Forelimb muscle (tissue), 1 donor: ENCODE measurements at regions not wholly inside any gene's neighbourhood (a gene's known extent, or its start where the extent isn't known, plus 50 kb on each side); places are given as distances from the start of the nearest gene placed in this dataset.

Source experiments
- DNase-seq: peaks from one replicate; pipeline ENCODE4 v3.0.0-alpha.2; 2013; ENCODE audit warnings: low read depth

- no peak for DNase-seq
These were observed 103.3 kb upstream of the ID2 start for GRCh38 chr2:8578335-8579244.

- DNase-seq: no peak
These were observed 102.3 kb upstream of the ID2 start for GRCh38 chr2:8579485-8580085.

- DNase-seq: no peak
These were observed 101.3 kb upstream of the ID2 start for GRCh38 chr2:8580316-8581233.

GRCh38 chr2:8581234-8581561 lies 100.7 kb upstream of the ID2 start:
- DNase-seq: no peak

GRCh38 chr2:8581601-8582041 lies 100.2 kb upstream of the ID2 start:
- DNase-seq: no peak

- no peak for DNase-seq
These were observed 99.7 kb upstream of the ID2 start for GRCh38 chr2:8582191-8582590.

- no peak for DNase-seq
These were observed 99.0 kb upstream of the ID2 start for GRCh38 chr2:8582651-8583399.

GRCh38 chr2:8583400-8584173 lies 98.3 kb upstream of the ID2 start:
- no peak for DNase-seq

GRCh38 chr2:8584174-8585066 lies 97.4 kb upstream of the ID2 start:
- DNase-seq: no peak

GRCh38 chr2:8586457-8587051 lies 95.3 kb upstream of the ID2 start:
- no peak for DNase-seq

- DNase-seq: no peak
These were observed 94.5 kb upstream of the ID2 start for GRCh38 chr2:8587251-8587791.

- DNase-seq: no peak
These were observed 93.7 kb upstream of the ID2 start for GRCh38 chr2:8587920-8588830.

GRCh38 chr2:8588831-8589191 lies 93.0 kb upstream of the ID2 start:
- no peak for DNase-seq

GRCh38 chr2:8589721-8590120 lies 92.1 kb upstream of the ID2 start:
- no peak for DNase-seq

- no peak for DNase-seq
These were observed 90.9 kb upstream of the ID2 start for GRCh38 chr2:8590938-8591337.

- no peak for DNase-seq
These were observed 89.1 kb upstream of the ID2 start for GRCh38 chr2:8592736-8593135.

- DNase-seq: no peak
These were observed 88.6 kb upstream of the ID2 start for GRCh38 chr2:8593243-8593642.
